HG02798 (cell line): ENCODE measurements at regions not wholly inside any gene's neighbourhood (a gene's known extent, or its start where the extent isn't known, plus 50 kb on each side); places are given as distances from the start of the nearest gene placed in this dataset.
"Not testable (repeated sequence)": the region's sequence is repeated elsewhere in the genome, so short reads cannot be mapped to it uniquely, and the experiment has no call there.

ENCODE experiments used
- ATAC-seq: cut with Tn5 transposase; IDR thresholded peaks from one replicate; pipeline ENCODE4 v1.9.1; 2021; ENCODE audit warnings: mild to moderate bottlenecking; ENCODE audit not compliant: unreplicated experiment, poor library complexity

DNA sequence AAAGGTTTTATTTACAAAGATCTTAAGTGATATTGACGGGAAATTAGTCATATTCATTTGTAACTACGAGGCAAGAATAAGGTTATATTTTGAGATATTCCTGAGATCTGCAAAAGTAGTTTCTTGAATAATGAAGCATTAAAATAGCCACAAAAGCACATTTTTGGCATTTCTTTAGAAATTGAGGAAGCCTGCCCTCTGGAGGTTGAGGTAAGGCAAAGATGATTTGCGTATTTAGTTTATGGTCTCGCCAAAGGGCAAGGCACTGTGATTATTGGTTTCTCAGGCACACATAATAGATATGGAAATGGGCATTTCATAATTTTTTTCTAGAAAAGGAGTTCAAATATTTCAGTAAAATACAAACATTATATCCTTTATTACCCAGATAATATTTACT, 143.7 kb upstream of the RPRM start:
- no peak for ATAC-seq

DNA sequence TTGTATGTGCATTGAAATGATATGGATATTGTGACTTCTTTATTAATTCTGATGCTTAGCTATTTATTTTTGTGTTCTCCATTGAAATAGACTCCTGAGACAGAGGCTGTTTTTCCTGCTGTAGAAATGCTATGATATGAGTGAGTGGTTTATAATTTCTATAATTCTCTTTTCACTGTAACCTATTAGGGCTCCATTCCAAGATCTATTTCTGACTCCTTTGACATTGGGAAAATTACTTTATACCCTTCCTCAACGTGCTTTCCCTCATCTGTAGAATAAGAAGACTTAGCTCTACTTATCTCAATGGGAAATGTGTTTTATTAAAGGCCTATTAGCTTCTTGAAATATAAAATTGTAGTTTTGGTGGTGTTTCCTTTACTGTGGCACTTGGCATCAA, 144.5 kb upstream of the RPRM start:
- no peak for ATAC-seq

DNA sequence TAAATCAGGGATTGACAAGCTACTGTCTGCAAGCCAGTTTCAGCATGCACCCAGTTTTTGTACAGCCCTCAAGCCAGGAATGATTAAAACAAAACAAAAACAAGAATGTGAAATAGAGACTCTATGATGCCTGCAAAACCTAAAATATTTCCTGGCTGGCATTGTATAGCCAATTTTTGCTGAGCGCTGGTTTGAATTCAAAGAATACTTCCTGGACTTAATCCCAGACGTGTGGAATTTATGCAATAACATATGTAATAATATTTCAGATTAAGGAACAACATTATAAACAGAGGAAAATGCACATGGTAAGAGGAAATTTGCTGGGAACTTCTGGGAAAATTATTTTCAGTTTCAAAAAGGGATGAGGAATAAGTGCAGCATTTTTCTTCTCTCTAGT, 148.1 kb upstream of the RPRM start:
- ATAC-seq = no peak

DNA sequence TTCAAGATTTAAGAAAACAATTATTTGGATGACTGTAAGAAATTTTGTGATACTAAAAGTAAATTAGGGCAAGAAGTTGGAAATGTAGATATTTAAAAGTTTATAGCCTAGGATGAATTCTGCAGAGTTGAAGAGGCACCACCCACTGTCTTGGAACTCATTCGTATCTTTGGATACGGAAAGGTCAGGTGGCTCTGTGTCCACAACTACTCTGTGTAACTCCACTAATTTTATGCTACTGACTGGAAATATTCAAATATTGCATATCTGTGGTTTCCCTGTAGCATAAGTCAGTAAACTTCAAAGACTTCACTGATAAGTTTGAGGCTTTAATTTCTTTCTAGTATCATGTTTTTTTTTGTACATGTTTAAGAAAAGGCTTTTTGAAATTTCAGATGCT, 156.9 kb upstream of the RPRM start:
- no peak for ATAC-seq

DNA sequence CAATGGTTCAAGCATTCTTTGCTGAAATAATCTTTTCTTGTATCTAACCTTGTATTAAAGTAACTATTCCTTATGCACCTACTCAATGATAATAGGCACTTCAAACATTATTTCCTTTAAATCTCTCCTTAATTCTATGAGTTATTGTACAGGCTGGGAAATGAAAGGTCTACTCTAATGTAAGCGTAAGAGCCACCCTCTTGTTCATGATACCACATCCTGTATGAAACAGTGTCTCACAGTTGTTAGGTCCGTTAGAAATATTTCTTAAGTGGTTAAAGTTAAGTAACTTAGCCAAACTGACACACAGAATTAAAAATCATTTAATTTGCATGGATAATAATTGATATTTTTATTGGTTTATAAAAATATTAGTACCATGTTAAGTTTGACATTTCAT, 162.5 kb upstream of the RPRM start:
- ATAC-seq = no peak

DNA sequence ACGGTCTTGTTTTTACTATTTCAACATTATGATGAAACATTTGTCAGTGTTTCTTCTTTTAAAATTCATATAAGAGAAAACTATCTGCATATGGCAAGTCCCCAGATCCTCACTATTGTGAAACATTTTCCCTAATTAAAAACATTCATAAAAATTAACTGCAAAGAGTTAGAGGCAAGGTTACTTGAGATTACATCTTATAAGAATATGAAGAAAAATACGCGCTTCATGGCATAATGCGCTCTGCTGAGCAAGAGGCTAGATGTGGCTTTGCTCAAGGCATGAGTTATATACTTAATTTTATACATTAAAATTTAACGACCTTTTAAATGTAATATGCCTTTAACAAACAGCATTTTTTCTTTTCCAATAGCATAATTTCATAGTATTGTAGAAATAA, 166.4 kb upstream of the RPRM start:
- ATAC-seq = no peak

DNA sequence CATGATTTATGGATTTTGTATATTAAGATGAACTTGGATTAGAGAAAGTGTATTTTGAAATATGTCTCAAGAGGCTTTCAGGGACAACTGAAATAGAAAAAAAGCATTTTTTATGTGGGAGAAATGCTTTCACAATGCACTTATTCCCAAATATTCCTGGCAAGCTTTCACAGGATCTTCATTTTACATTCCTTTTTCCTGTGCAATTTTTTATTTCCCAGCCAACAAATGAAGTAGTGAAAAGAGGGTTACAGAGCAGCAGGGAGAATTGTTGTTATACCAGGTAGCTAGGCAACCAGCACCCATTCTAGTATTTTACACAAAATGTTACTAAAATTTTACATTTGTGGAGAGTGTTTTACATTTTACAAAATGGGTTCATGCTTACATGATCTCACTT, 167.0 kb upstream of the RPRM start:
- no peak for ATAC-seq

DNA sequence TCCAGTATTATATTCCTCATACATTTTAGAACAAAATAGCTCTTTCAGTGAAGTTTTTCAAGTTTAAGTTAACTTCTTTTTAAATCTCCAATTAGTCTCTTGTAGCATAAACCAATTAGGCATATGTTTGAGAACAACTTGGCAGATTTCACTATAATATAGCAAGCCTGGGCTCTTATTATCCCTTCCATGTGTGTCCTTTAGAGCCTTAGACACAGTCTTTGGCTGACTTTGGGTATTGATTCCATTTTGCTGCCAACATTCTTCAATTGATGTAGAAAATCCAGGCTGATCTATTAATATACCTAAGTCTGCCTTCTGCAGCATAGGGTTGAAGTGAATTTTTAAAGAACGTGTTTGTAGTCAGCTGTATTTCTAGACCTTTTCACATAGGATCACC, 179.1 kb upstream of the RPRM start:
- ATAC-seq = no peak

DNA sequence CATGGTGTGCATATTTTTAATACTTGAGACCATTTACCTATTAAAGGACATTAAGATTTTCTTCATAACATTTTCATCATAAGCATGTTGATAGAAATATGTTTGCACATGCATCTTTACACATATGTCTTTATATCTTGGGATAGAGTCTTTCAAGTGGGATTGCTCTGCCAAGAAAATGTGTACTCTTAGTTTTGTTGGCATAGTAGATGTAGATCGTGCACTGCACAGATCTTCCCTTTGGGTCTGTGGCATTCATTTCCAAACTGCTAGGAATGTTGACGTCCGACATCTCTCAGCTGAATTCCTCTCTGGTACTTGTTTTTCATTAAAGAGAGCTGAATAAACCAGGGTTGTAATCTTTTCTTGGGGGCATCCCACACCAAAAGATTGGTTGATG, 183.2 kb upstream of the RPRM start:
- ATAC-seq = no peak

DNA sequence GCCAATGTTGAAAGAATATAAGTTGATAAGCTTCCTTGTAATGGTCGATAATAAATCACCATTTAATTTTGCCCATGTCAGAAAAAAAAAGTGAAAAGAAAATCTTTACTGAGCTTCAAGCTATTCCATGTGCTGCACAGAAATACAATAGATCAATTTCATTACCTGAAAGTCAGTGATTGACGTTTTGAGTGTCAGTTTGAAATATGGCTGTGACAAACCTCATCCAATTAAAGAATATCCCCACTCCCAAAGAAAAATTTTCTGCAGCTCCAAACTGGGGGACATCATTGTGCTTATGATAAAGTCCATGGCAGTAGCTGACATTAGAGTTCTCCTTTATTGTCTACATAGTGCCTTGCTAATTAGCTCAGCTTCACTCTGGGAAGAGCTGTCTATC, 184.8 kb upstream of the RPRM start:
- no peak for ATAC-seq

DNA sequence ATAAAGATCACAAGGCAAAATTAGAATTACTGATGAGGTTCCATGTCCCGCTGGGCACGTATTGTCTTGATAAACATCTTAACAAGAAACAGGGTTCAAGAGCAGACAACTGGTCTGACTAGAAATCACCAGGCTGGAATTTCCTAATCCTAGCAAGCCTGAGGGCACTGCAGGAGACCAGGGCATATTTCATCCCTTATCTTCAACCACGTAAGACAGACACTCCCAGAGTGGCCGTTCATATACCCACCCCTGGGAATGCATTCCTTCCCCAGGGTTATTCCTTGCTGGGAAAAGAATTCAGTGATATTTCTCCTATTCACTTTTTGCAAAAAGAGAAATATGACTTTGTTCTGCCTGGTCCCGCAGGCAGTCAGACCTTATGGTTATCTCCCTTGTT, 185.4 kb upstream of the RPRM start:
- ATAC-seq = not testable (repeated sequence)

DNA sequence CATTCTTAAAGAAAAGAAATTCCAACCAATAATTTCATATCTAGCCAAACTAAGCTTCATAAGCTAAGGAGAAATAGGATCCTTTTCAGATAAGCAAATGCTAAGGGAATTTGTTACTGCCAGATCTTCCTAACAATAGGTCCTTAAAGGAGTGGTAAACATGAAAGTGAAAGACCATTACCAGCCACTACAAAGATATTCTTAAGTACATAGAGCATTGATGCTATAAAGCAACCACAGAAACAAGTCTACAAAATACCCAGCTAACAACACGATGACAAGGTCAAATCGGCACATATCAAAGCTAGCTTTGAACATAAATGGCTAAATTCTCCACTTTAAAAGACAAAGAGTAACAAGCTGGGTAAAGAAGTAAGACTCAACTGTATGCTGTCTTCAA, 188.9 kb upstream of the RPRM start:
- ATAC-seq = no peak

DNA sequence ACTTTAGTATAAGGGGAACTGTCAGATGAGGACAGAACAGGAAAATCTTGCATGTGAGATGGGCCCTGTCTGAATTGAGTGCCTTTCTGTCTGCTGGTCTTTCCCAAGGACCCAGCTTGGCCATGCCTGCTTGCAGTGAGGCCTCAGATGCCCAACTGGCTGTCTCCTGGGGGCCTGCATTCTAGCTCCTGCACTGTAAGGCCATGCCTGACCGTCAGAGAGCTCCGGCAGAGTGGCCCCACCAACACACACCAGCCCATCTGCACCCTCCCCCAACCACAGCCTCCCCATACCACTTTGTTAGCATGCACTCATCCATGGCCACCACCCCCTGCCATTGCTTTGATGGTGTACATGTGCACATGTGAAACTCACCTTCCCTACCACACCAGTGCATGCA, 190.4 kb upstream of the RPRM start:
- ATAC-seq = no peak

DNA sequence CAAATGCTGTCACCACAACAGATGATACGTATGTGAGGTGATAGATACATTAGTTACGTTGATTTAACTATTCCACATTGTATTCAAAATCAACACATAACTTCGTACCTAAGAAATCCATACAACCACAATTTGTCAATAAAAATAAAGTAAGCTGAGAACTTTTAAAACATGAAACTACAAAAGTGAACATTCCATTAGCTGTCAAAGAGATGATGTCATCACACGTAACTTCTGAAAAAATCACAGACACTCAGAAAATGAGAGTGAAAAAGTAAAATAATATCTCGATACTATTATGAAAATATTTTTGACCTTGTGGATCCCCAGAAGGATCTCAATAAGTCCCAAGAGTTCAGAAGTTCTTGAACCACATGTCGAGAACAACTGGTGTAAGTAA, 161.6 kb upstream of the GALNT13 start:
- ATAC-seq = no peak

DNA sequence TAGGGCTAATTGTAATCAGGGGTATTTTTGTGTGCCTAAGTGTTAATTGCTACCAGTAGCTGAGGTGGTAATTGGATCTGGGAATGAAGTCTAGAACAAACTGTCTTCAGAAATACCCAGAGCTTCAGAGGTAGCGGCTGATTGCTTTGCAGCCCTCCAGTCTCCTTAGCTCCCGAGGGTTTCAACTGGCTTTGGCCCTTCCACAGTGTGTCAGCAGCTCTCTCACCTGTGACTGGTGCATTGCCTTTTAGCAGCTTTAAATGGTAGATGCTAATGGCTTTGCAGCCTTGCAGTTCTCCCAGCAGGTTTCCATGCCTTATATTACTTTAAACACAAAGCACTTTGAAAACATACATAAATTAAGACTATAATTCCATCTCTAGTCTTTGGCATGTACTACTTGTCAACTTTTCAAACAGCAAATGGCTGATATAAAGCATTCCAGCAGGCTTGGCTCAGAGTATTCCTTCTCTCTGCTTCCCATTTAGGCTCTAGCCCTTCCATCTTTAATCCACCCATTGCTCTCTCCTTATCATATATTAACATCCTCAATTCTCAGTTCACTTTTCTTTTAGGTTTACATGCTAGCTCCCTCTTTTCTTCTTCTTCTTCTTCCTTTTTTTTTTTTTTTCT, 156.4 kb upstream of the GALNT13 start:
- ATAC-seq = no peak

DNA sequence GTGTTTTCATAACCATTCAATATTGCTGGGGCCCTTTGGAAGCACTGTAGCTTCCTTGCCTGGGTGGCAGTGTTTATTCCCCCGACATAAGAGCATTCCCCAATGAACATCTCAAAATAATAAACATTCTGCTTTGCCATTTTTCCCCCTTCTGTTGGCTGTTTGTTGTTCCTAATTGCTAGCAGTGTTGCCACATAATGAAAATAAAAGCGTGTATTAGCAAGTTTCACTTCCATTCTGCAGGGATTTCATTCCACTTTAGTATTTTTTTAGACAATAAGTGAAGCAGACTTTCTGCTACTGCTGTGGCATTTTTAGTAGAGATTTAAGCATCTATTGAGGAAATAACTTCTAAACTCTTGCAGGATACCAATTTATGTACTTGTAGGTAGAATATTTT, 154.7 kb upstream of the GALNT13 start:
- no peak for ATAC-seq

DNA sequence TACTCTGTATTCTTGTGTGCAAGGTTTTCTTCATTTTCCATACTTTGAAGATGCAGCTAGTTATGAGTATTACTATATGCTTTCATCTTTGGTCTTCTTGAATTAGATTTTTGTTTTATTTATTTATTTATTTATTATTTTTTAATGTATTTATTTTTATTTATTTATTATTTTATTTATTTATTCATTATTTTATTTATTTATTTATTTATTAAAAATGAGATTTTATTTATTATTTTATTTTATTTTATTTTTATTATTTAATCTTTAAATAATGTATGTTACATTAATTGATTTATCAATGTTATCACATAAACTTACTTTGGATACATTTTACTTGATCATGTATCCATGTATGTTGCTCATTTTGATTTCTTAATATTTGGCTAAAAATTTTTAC, 132.3 kb upstream of the GALNT13 start:
- no peak for ATAC-seq

DNA sequence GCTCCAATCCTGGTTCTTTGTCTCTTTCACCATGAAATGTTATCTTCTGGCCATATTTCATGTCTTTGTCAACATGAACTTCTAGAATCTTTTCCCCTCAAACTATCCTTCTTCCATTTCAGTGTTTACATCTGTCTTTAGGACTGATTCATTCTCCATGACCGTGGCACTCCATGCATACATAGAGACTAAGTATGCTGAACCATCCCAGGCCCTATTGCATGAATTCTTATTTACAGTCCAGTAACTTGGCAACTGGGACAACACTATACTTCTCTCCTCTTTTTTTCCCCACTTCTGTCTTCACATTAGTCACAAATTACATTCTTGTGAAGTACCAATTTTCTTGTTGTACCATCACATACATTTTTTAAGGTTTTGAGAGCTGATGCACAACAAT, 109.8 kb upstream of the GALNT13 start:
- no peak for ATAC-seq

DNA sequence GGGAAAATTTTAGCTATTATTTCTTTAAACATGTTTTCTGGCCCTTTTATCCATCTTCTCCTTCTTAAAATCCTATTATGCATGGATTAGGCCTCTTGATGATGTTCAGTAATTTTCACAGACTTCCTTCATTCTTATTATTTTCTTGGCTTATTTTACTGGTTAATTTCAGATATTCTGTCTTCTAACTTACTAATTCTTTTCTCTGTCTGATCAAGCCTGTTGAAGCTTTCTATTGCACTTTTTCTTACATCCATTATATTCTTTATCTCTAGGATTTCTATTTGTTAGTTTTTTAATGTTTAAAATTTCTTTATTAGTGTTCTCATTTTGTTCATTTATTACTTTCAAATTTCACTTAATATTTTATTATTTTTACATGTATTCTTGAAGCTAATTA, 105.3 kb upstream of the GALNT13 start:
- ATAC-seq = no peak

DNA sequence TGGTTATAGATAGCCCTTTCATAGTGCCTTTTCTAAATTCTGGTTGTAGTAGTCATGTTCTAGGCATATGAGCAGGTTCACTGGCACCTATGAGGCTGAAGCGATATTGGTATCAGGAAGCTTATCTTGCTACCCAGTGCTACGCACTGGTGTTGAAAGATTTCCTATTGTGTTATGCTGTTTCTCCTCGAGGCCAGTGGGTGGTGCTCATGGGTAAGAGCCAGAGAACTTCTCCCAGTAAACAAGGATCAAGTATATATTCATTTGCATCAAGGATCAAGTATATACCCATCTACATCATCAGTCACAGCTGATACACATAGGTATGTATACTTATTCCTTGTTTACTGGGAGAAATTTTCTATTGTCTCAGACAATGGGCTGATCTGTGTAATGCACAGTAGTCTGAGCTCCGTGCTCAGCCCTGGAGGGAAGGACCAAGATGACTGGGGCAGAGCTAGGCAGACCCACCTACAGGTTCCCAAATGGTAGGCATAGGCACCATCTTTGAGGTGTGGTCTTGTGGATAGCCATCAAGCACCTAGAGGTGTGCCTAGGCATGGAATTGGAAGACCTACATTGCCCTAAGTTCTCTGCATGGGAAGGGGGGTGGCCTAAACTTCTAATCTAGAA, 101.2 kb upstream of the GALNT13 start:
- no peak for ATAC-seq

DNA sequence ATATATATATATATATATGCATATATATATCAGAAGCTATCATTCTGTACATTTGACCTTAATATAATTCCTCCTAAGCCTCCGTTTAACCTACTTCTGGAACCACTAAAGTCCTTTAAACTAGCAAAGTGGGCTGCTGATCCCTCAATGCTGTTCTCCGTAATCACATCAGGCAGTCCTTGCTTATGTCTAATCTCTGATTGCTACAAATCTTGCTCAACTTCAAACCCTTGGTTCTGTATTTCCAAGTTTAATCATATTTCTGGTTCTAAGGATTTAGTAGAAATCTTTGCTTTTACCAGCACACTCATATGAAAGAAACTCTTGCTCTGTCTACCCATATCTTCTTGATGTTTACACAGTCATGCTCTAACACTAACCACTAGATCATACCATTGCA, 91.5 kb upstream of the GALNT13 start:
- no peak for ATAC-seq

DNA sequence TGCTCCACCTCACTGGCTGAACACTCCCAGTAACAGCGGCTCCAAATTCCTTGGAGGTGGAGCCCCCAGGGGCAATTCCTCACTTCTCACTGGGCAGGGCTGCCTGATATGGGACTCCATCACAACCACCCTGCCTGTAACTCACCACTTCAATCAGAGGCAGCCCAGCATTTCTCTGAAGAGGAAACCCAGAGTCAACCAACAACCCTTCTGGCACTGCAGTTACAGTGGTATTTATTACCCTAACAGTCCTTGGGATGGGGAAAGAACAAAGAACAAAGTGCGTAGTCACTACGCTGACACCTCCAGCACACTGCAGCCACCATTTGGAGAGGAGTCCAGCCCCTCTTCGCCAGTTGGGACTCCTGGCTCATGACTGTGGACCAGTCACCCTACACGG, 85.7 kb upstream of the GALNT13 start:
- ATAC-seq = no peak

DNA sequence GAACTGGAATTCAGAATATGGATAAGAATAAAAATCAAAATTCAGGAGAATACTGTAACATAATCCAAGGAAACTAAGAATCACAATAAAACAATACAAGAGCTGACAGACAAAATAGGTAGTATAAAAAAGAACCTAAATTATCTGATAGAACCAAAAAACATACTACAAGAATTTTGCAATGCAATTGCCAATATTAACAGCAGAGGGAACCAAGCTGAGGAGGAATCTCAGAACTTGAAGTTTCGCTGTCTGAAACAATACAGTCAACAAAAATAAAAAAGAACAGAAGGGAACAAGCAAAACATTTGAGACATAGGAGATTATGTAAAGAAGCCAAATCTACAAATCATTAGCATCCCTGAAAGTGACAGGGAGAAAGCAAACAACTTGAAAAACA, 84.1 kb upstream of the GALNT13 start:
- ATAC-seq = no peak
